ENCODE measurements at regions not wholly inside any gene's neighbourhood (a gene's known extent, or its start where the extent isn't known, plus 50 kb on each side); places are given as distances from the start of the nearest gene placed in this dataset.

GRCh38 chr18:42623935-42624334, 491.6 kb downstream of the RIT2 start:
- no peak overlapping the region for H3K4me2 ChIP-seq (ENCODE audit: low read depth, low read length, poor library complexity, severe bottlenecking)
- H4K20me1 ChIP-seq (ENCODE audit: insufficient read depth, low read length, poor library complexity, severe bottlenecking), result no peaks in the 10 kb centered on the region
- H3K36me3 ChIP-seq (ENCODE audit: insufficient read depth, low read length), result no peaks in the 10 kb centered on the region
- H3K9me3 ChIP-seq (ENCODE audit: insufficient read depth, low read depth, low read length), result no peaks in the 10 kb centered on the region
- H3K9me2 ChIP-seq (replicated peaks; ENCODE audit: low read depth, low read length), result no peaks in the 10 kb centered on the region
- H2AFZ ChIP-seq (ENCODE audit: low read length), result no peak overlapping the region
- no peaks in the 10 kb centered on the region for H3K27me3 ChIP-seq (ENCODE audit: insufficient read depth, low read length, poor library complexity, severe bottlenecking)
- no peaks in the 10 kb centered on the region for H3K79me2 ChIP-seq (ENCODE audit: insufficient read depth, low read length)
- no peak overlapping the region for H3K9ac ChIP-seq (ENCODE audit: low read depth, low read length, poor library complexity, severe bottlenecking)
- no peaks in the 10 kb centered on the region for H3K4me1 ChIP-seq (ENCODE audit: insufficient read depth, low read length, poor library complexity, severe bottlenecking)
- H3F3A ChIP-seq (ENCODE audit: low read depth), result no peaks in the 10 kb centered on the region
- H3K4me3 ChIP-seq (ENCODE audit: low read length, poor library complexity, severe bottlenecking), result no peak overlapping the region
- TF ChIP-seq CTCF (conservative IDR thresholded peaks at IDR 0.05; ENCODE audit: low read length) (no peak), EZH2phosphoT487 (IDR thresholded peaks at IDR 0.05; ENCODE audit: borderline replicate concordance) (no peak)

- Histone ChIP-seq H3K4me1 (ENCODE audit: insufficient read depth, low read length, poor library complexity, severe bottlenecking) (no peaks in the 10 kb centered on the region), H3F3A (ENCODE audit: low read depth) (no peaks in the 10 kb centered on the region), H4K20me1 (ENCODE audit: insufficient read depth, low read length, poor library complexity, severe bottlenecking) (no peaks in the 10 kb centered on the region), H3K79me2 (ENCODE audit: insufficient read depth, low read length) (no peaks in the 10 kb centered on the region), H2AFZ (ENCODE audit: low read length) (no peak overlapping the region), H3K4me3 (ENCODE audit: low read length, poor library complexity, severe bottlenecking) (no peak overlapping the region), H3K9ac (ENCODE audit: low read depth, low read length, poor library complexity, severe bottlenecking) (no peak overlapping the region), H3K27me3 (ENCODE audit: insufficient read depth, low read length, poor library complexity, severe bottlenecking) (no peaks in the 10 kb centered on the region), H3K9me2 (replicated peaks; ENCODE audit: low read depth, low read length) (no peaks in the 10 kb centered on the region), H3K36me3 (ENCODE audit: insufficient read depth, low read length) (no peaks in the 10 kb centered on the region), H3K9me3 (ENCODE audit: insufficient read depth, low read depth, low read length) (no peaks in the 10 kb centered on the region), H3K4me2 (ENCODE audit: low read depth, low read length, poor library complexity, severe bottlenecking) (no peak overlapping the region)
- no peak for TF ChIP-seq CTCF (conservative IDR thresholded peaks at IDR 0.05; ENCODE audit: low read length)
Measured at GRCh38 chr18:42632801-42633200, 482.7 kb downstream of the RIT2 start.

GRCh38 chr18:42635378-42636048, 480.0 kb downstream of the RIT2 start:
- Histone ChIP-seq H3K4me3 (ENCODE audit: low read length, poor library complexity, severe bottlenecking) (no peak overlapping the region), H3F3A (ENCODE audit: low read depth) (no peaks in the 10 kb centered on the region), H3K9me2 (replicated peaks; ENCODE audit: low read depth, low read length) (no peaks in the 10 kb centered on the region), H3K4me1 (ENCODE audit: insufficient read depth, low read length, poor library complexity, severe bottlenecking) (no peaks in the 10 kb centered on the region), H3K27me3 (ENCODE audit: insufficient read depth, low read length, poor library complexity, severe bottlenecking) (no peaks in the 10 kb centered on the region), H3K9me3 (ENCODE audit: insufficient read depth, low read depth, low read length) (no peaks in the 10 kb centered on the region), H2AFZ (ENCODE audit: low read length) (no peak overlapping the region), H3K79me2 (ENCODE audit: insufficient read depth, low read length) (no peaks in the 10 kb centered on the region), H4K20me1 (ENCODE audit: insufficient read depth, low read length, poor library complexity, severe bottlenecking) (no peaks in the 10 kb centered on the region), H3K36me3 (ENCODE audit: insufficient read depth, low read length) (no peaks in the 10 kb centered on the region), H3K4me2 (ENCODE audit: low read depth, low read length, poor library complexity, severe bottlenecking) (no peak overlapping the region), H3K9ac (ENCODE audit: low read depth, low read length, poor library complexity, severe bottlenecking) (no peak overlapping the region)
- TF ChIP-seq EZH2phosphoT487 (IDR thresholded peaks at IDR 0.05; ENCODE audit: borderline replicate concordance), result no peak
- TF ChIP-seq CTCF (conservative IDR thresholded peaks at IDR 0.05; ENCODE audit: low read length), result no peak
